ENCODE measurements at regions not wholly inside any gene's neighbourhood (a gene's known extent, or its start where the extent isn't known, plus 50 kb on each side); places are given as distances from the start of the nearest gene placed in this dataset.

GRCh38 chr7:23972057-23972456 lies 262.0 kb downstream of the STK31 start:
- no peaks in the 10 kb centered on the region for H3K9me3 Mint-ChIP-seq
- no peaks in the 10 kb centered on the region for H3K4me1 Mint-ChIP-seq
- H3K27ac Mint-ChIP-seq, result no peak overlapping the region

GRCh38 chr7:23973264-23973663 lies 263.2 kb downstream of the STK31 start:
- Mint-ChIP-seq H3K9me3 (no peaks in the 10 kb centered on the region), H3K36me3 (ENCODE audit: low read depth) (no peaks in the 10 kb centered on the region), H3K4me3 (no peak overlapping the region), H3K27me3 (peaks cover 10% of the 10 kb centered on the region), H3K4me1 (no peaks in the 10 kb centered on the region), H3K27ac (no peak overlapping the region)
- ATAC-seq (replicated peaks), result no peak

More at GRCh38 chr7:23972057-23972456, 262.0 kb downstream of the STK31 start:
- ATAC-seq (replicated peaks), result no peak
- no peaks in the 10 kb centered on the region for H3K36me3 Mint-ChIP-seq (ENCODE audit: low read depth)
- H3K27me3 Mint-ChIP-seq, result peaks cover 8% of the 10 kb centered on the region
- H3K4me3 Mint-ChIP-seq, result no peak overlapping the region

- Mint-ChIP-seq H3K36me3 (ENCODE audit: low read depth) (no peaks in the 10 kb centered on the region), H3K4me3 (no peak overlapping the region), H3K9me3 (peaks cover 10% of the 10 kb centered on the region), H3K27ac (no peak overlapping the region), H3K27me3 (peaks cover 22% of the 10 kb centered on the region), H3K4me1 (no peaks in the 10 kb centered on the region)
- no peak for ATAC-seq (replicated peaks)
Measured at GRCh38 chr7:23980081-23980480, 270.1 kb downstream of the STK31 start.

GRCh38 chr7:23981314-23981713 lies 271.3 kb downstream of the STK31 start:
- Mint-ChIP-seq H3K36me3 (ENCODE audit: low read depth) (no peaks in the 10 kb centered on the region), H3K27ac (no peak overlapping the region), H3K4me1 (no peaks in the 10 kb centered on the region), H3K4me3 (no peak overlapping the region), H3K9me3 (peaks cover 10% of the 10 kb centered on the region), H3K27me3 (peaks cover 22% of the 10 kb centered on the region)
- ATAC-seq (replicated peaks), result no peak

GRCh38 chr7:23981758-23982157 lies 271.7 kb downstream of the STK31 start:
- no peak overlapping the region for H3K4me3 Mint-ChIP-seq
- no peak for ATAC-seq (replicated peaks)
- peaks cover 10% of the 10 kb centered on the region for H3K9me3 Mint-ChIP-seq
- peaks cover 22% of the 10 kb centered on the region for H3K27me3 Mint-ChIP-seq
- no peak overlapping the region for H3K27ac Mint-ChIP-seq
- H3K4me1 Mint-ChIP-seq, result no peaks in the 10 kb centered on the region
- H3K36me3 Mint-ChIP-seq (ENCODE audit: low read depth), result no peaks in the 10 kb centered on the region

- Mint-ChIP-seq H3K27me3 (peaks cover 31% of the 10 kb centered on the region), H3K9me3 (peaks cover 4% of the 10 kb centered on the region), H3K27ac (no peak overlapping the region), H3K36me3 (ENCODE audit: low read depth) (no peaks in the 10 kb centered on the region), H3K4me1 (no peaks in the 10 kb centered on the region), H3K4me3 (no peak overlapping the region)
- no peak for ATAC-seq (replicated peaks)
Measured at GRCh38 chr7:24005517-24005916, 278.5 kb upstream of the NPY start.

GRCh38 chr7:24010495-24010894 lies 273.5 kb upstream of the NPY start:
- Mint-ChIP-seq H3K36me3 (ENCODE audit: low read depth) (no peaks in the 10 kb centered on the region), H3K4me1 (no peaks in the 10 kb centered on the region), H3K27me3 (peaks cover 44% of the 10 kb centered on the region), H3K4me3 (no peak overlapping the region), H3K9me3 (peaks cover 9% of the 10 kb centered on the region), H3K27ac (no peak overlapping the region)
- ATAC-seq (replicated peaks), result no peak

- Mint-ChIP-seq H3K4me1 (no peaks in the 10 kb centered on the region), H3K27me3 (peaks cover 3% of the 10 kb centered on the region), H3K36me3 (ENCODE audit: low read depth) (no peaks in the 10 kb centered on the region), H3K27ac (no peak overlapping the region), H3K9me3 (peaks cover 4% of the 10 kb centered on the region), H3K4me3 (no peak overlapping the region)
- no peak for ATAC-seq (replicated peaks)
Measured at GRCh38 chr7:24017519-24017918, 266.5 kb upstream of the NPY start.

- no peak overlapping the region for H3K27ac Mint-ChIP-seq
- H3K4me3 Mint-ChIP-seq, result no peak overlapping the region
- no peaks in the 10 kb centered on the region for H3K36me3 Mint-ChIP-seq (ENCODE audit: low read depth)
- H3K9me3 Mint-ChIP-seq, result no peaks in the 10 kb centered on the region
- no peak for ATAC-seq (replicated peaks)
- no peaks in the 10 kb centered on the region for H3K4me1 Mint-ChIP-seq
- no peaks in the 10 kb centered on the region for H3K27me3 Mint-ChIP-seq
Measured at GRCh38 chr7:24018331-24018730, 265.7 kb upstream of the NPY start.

GRCh38 chr7:24019841-24020240 lies 264.1 kb upstream of the NPY start:
- H3K27ac Mint-ChIP-seq, result no peak overlapping the region

GRCh38 chr7:24024276-24025068 lies 259.5 kb upstream of the NPY start:
- no peaks in the 10 kb centered on the region for H3K27me3 Mint-ChIP-seq
- no peaks in the 10 kb centered on the region for H3K9me3 Mint-ChIP-seq
- no peaks in the 10 kb centered on the region for H3K4me1 Mint-ChIP-seq
- H3K27ac Mint-ChIP-seq, result no peak overlapping the region
- H3K4me3 Mint-ChIP-seq, result no peak overlapping the region
- no peak for ATAC-seq (replicated peaks)
- H3K36me3 Mint-ChIP-seq (ENCODE audit: low read depth), result no peaks in the 10 kb centered on the region

More at GRCh38 chr7:24019841-24020240, 264.1 kb upstream of the NPY start:
- Mint-ChIP-seq H3K4me3 (no peak overlapping the region), H3K9me3 (no peaks in the 10 kb centered on the region), H3K36me3 (ENCODE audit: low read depth) (no peaks in the 10 kb centered on the region), H3K27me3 (no peaks in the 10 kb centered on the region), H3K4me1 (no peaks in the 10 kb centered on the region)
- ATAC-seq (replicated peaks), result no peak

GRCh38 chr7:24025094-24025493 lies 258.9 kb upstream of the NPY start:
- Mint-ChIP-seq H3K36me3 (ENCODE audit: low read depth) (no peaks in the 10 kb centered on the region), H3K27me3 (no peaks in the 10 kb centered on the region), H3K27ac (no peak overlapping the region), H3K9me3 (no peaks in the 10 kb centered on the region), H3K4me3 (no peak overlapping the region), H3K4me1 (no peaks in the 10 kb centered on the region)
- ATAC-seq (replicated peaks), result no peak

GRCh38 chr7:24025765-24026164 lies 258.2 kb upstream of the NPY start:
- ATAC-seq (replicated peaks), result no peak
- Mint-ChIP-seq H3K9me3 (no peaks in the 10 kb centered on the region), H3K4me1 (no peaks in the 10 kb centered on the region), H3K27ac (no peak overlapping the region), H3K27me3 (no peaks in the 10 kb centered on the region), H3K4me3 (no peak overlapping the region), H3K36me3 (ENCODE audit: low read depth) (no peaks in the 10 kb centered on the region)

GRCh38 chr7:24026351-24026750 lies 257.6 kb upstream of the NPY start:
- Mint-ChIP-seq H3K27ac (no peak overlapping the region), H3K36me3 (ENCODE audit: low read depth) (no peaks in the 10 kb centered on the region), H3K4me3 (no peak overlapping the region), H3K27me3 (no peaks in the 10 kb centered on the region), H3K9me3 (no peaks in the 10 kb centered on the region), H3K4me1 (no peaks in the 10 kb centered on the region)
- ATAC-seq (replicated peaks), result peak; percentile 9

GRCh38 chr7:24029068-24029467 lies 254.9 kb upstream of the NPY start:
- Mint-ChIP-seq H3K9me3 (no peaks in the 10 kb centered on the region), H3K36me3 (ENCODE audit: low read depth) (no peaks in the 10 kb centered on the region)

More at GRCh38 chr7:24029068-24029467, 254.9 kb upstream of the NPY start:
- H3K4me3 Mint-ChIP-seq, result no peak overlapping the region
- ATAC-seq (replicated peaks), result no peak
- H3K4me1 Mint-ChIP-seq, result no peaks in the 10 kb centered on the region
- no peak overlapping the region for H3K27ac Mint-ChIP-seq
- H3K27me3 Mint-ChIP-seq, result no peaks in the 10 kb centered on the region

Measured in activated T-helper 17 cell treated with anti-CD3 and anti-CD28 coated beads, Interleukin-2, amount 50 U/mL, for 72 hours (primary cell).